GM10266 (cell line): ENCODE measurements at regions not wholly inside any gene's neighbourhood (a gene's known extent, or its start where the extent isn't known, plus 50 kb on each side); places are given as distances from the start of the nearest gene placed in this dataset.

ENCODE experiments used
- DNase-seq: peaks from one replicate; pipeline ENCODE4 v3.0.0; 2012; ENCODE audit errors: extremely low spot score
- TF ChIP-seq, protein P1 (sequence below): IDR thresholded peaks from 2 replicates; pipeline ENCODE4 v1.5.1; 2012; ENCODE audit warnings: mild to moderate bottlenecking, low read depth; ENCODE audit not compliant: control insufficient read depth, insufficient read depth; ENCODE audit errors: missing control alignments

DNA sequence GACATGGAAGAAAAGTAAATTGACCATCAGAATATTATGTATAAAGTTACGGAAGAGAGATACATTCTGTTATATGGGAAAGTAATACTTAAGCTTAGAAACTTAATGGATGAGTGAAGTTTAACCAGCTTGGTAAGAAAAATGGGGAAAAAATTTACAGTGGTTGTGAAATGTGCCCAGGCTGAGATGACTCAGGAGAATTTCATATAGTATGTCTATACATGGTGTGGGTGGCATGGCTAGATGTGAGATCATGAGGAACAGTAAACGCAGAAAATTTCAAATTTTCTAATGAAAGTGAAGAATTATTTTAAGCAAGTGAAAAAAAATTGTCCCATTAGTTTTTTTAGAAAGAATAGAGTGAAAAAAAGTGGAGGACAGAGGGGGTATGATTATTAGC lies 552.5 kb upstream of the SORCS1 start:
- DNase-seq: no peak
- TF ChIP-seq, protein P1, sequence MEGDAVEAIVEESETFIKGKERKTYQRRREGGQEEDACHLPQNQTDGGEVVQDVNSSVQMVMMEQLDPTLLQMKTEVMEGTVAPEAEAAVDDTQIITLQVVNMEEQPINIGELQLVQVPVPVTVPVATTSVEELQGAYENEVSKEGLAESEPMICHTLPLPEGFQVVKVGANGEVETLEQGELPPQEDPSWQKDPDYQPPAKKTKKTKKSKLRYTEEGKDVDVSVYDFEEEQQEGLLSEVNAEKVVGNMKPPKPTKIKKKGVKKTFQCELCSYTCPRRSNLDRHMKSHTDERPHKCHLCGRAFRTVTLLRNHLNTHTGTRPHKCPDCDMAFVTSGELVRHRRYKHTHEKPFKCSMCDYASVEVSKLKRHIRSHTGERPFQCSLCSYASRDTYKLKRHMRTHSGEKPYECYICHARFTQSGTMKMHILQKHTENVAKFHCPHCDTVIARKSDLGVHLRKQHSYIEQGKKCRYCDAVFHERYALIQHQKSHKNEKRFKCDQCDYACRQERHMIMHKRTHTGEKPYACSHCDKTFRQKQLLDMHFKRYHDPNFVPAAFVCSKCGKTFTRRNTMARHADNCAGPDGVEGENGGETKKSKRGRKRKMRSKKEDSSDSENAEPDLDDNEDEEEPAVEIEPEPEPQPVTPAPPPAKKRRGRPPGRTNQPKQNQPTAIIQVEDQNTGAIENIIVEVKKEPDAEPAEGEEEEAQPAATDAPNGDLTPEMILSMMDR: no peak

DNA sequence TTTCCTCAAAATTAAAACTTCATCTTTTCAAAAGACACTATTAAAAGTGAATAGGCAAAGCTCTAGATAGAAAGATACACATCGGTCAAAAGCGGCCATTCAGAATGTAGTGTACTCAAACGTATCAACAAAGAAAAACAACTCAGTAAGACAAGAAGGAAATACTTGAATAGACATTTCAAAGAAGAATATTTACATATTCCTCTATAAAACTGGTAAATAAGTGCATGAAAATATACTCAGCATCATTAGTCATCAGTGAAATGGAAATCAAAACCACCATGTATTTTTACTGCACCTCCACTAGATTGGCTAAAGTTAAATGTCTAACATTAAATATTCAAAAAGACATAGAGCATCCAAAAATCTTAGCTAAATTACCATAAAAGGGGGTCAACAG lies 551.1 kb upstream of the SORCS1 start:
- DNase-seq: no peak
- TF ChIP-seq, protein P1: no peak

DNA sequence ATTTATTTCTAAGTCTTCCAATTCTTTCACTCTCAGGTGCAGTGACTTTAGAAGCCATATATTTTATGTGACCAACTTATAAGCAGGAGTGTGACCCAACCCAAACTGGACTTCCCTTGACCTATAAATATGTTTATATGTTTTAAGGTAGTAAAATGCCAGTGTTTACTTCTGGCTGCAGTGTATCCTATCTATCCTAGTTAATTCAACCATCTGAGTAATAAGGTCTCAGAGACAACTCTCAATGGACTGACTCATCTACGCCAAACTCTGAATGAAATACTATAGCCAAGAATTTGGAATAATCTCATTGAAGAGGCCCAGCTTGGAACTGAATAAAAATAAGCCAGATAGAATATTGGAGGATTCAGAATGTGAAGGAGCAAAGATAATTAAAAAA lies 544.5 kb upstream of the SORCS1 start:
- TF ChIP-seq, protein P1: no peak
- DNase-seq: no peak

DNA sequence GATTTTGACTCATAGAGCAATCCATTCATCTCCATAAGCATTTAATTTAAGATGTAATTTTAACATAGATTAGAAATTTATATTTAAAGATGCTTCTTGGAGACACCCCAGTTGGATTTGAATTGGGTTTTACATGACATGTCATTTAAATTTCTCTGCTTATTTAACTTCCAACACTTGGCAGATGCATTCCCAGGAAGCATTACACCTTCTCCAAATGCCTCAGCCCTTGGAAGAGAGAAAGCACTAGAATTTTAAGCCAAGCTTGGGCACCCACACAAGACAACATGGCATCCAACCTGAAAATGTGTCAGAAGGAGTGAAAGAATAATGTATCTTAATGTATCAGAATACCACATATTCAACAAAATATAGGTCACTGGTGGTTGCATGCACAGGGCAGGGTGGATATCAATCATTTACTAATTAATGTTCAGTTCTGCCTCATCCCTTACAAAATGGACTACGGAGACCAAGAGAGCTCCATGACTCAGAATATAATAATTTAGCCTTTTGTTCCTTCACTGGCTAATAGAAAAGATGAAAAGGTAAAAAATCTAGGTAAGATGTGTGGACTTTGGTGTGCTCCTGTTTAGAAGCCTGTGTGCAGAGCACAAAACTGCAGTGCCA lies 541.7 kb upstream of the SORCS1 start:
- TF ChIP-seq, protein P1: no peak
- DNase-seq: no peak

DNA sequence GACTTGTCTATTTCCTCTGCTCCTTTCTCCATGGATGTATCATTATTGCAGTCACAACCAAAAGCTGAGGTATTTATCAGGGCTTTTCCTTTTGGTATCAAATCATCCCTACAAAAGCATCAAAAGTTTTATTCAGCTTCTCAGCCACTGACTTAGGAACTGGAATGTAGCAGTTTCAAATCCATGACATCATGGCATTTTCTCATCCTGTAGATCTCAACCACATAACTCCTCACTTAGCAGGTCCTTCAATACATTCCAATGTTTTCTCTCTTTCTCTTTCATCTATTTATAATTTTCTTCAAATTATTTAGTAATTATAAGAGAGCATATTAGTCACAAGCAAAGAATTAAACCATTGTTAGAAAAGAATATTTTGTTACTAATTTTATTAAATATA lies 537.4 kb upstream of the SORCS1 start:
- TF ChIP-seq, protein P1: no peak
- DNase-seq: no peak

DNA sequence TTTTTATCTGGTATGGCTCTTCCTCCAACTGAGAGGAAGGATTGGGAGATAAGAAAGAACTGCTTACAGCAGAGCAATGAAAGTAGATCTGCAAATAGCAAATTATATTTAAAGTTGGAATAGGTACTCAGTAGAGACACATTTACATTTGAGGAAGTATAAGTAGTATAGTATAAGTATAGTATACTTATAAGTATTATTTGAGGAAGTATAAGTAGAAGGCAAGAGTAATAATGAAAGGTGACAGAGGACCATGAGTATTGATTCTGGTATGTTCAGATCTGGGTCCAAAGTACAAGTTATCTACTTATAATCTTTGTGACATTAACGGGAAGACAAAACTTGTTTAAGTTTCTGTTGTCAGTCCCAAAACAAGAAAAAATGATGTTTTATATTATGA lies 527.6 kb upstream of the SORCS1 start:
- TF ChIP-seq, protein P1: no peak
- DNase-seq: no peak

DNA sequence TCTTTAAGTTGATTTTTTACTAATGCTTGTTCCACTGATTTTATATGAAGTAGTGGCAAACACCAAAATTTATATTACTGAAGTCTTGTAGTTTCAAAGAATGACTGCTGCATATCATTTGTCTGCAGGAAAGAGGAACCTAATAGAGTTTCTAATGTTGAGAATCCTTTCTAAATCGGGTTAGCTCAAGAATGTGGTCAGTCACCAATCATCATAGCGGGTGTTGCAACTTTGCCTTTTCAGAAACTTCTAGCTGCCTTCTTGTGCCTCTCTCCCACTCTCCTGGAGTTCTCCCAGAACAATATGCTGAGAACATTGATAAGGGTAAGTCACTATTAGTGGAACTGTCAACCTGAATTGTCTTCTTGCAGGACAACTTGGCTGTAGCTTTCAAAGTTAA lies 524.8 kb upstream of the SORCS1 start:
- TF ChIP-seq, protein P1: no peak
- no peak for DNase-seq
